22Rv1 (cell line): ENCODE measurements at regions not wholly inside any gene's neighbourhood (a gene's known extent, or its start where the extent isn't known, plus 50 kb on each side); places are given as distances from the start of the nearest gene placed in this dataset.

Experiments used
- H3K27ac ChIP-seq: fragments of 450-650 bp; 2 replicates; pipeline ENCODE4 v1.5.1; 2017
- ZFX ChIP-seq: fragments of 450-650 bp; IDR thresholded peaks from 2 replicates; pipeline ENCODE4 v1.6.1; 2017; ENCODE audit warnings: antibody characterized with exemption, borderline replicate concordance
- TF ChIP-seq, protein P1 (sequence below): fragments of 450-650 bp; IDR thresholded peaks from 2 replicates; pipeline ENCODE4 v1.5.1; 2017; ENCODE audit warnings: mild to moderate bottlenecking

DNA sequence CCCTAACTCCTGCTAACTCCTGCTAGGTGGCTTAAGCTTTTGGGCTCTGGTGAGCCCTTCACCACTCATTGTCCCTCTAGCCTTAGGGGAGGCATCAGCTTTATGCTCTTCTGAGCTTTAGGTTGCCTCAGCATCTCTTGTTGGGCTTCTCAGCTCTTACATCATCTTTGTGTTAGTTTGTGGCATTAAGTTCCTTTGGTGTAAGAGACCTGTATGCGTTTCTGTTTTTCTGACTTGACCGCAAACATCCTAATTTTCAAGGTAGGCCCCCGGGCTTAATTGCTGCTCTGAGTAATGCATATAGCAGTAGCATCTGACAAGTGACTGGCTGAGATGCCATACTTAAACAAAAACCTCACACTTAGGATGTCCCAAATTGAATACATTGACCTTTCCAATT, 287.8 kb upstream of the TUT7 start:
- TF ChIP-seq, protein P1, sequence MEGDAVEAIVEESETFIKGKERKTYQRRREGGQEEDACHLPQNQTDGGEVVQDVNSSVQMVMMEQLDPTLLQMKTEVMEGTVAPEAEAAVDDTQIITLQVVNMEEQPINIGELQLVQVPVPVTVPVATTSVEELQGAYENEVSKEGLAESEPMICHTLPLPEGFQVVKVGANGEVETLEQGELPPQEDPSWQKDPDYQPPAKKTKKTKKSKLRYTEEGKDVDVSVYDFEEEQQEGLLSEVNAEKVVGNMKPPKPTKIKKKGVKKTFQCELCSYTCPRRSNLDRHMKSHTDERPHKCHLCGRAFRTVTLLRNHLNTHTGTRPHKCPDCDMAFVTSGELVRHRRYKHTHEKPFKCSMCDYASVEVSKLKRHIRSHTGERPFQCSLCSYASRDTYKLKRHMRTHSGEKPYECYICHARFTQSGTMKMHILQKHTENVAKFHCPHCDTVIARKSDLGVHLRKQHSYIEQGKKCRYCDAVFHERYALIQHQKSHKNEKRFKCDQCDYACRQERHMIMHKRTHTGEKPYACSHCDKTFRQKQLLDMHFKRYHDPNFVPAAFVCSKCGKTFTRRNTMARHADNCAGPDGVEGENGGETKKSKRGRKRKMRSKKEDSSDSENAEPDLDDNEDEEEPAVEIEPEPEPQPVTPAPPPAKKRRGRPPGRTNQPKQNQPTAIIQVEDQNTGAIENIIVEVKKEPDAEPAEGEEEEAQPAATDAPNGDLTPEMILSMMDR, result no peak
- TF ChIP-seq ZFX, result no peak
- no peak overlapping the region for H3K27ac ChIP-seq

DNA sequence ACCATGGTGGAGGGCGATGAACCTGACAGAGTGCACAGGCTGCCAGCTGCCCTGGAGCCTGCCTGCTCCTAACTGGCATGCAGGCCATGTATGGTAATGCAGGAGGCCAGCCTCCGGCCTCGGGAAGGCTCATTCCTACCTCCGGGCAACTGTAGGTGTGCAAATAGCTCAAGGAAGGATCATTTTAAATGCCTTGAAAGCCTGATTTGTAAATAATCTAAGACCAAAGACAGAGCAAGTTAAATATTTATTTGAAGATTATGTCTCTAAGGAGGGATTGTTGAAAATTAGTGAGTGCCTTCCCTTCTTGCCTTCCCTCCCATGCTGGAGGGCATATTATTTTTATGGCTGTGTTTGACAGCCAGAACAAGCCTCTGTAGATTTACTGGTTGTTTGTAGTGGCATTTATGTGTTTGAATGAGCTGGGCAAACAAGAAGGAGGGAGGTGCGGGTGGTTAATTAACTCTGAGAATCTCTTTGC, 285.7 kb upstream of the TUT7 start:
- no peak for TF ChIP-seq ZFX
- TF ChIP-seq, protein P1, result peak; percentile 22

DNA sequence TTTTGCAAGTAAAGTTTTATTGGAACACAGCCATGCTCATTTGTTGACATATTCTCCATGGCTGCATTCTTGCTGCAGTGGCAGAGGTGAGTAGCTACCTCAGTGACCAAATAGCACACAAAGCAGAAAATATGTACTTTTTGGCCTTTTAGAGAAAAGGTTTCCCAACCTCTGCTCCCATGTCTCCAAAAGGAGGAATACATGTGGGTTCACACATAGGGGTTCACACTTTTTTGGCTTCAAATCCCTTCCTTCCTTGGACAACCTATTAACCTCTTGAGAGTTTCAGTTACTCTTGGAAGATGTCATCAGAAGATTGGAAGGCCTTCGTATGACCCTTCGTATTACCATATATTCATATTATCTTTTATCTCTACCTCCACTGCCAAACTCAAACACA, 285.1 kb upstream of the TUT7 start:
- TF ChIP-seq, protein P1, result no peak
- no peak for TF ChIP-seq ZFX

More for the DNA sequence above, 285.7 kb upstream of the TUT7 start:
- H3K27ac ChIP-seq, result no peak overlapping the region

DNA sequence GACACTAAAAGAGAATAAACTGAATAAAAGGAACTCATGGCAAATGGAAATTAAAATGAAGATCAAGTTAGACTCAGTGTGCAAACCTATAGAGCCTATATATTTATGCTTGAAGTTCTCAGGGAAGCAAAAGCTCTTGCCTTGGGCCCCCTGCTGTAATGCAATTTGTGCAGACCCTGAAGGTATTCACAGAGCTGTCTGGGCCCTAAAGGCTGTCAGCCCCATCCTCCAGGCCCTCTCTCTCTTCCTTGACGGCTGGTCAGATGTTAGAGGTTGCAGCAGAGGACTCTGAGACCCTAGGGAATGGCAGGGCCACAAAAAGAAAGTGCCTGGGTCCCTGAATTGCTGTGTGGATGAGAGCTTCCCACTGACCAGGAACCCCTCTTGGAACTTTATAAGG, 283.9 kb upstream of the TUT7 start:
- TF ChIP-seq, protein P1, result no peak
- no peak for TF ChIP-seq ZFX
- H3K27ac ChIP-seq, result no peak overlapping the region

More for the DNA sequence above, 285.1 kb upstream of the TUT7 start:
- no peak overlapping the region for H3K27ac ChIP-seq

DNA sequence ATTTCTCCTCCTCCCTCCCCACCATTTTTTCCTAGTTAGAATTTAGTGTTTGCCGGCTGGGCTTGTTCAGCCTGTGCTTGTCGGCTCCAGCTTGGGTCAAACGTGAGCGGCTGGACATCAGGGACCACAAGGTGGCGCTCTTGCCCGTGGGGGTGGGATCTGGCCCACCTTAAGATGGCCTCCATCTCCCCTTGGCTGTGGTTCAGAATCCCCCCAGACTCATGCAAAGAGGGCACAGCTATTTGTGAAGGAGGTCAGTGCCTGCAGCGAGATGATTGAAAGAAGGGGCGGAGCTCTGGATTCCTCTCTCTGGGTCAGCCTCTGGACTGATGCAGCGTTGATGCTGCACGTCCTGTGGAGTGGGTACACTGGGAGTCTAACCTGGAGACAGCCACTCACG, 283.3 kb upstream of the TUT7 start:
- TF ChIP-seq ZFX, result no peak
- TF ChIP-seq, protein P1, result peak; percentile 74
- H3K27ac ChIP-seq, result no peak overlapping the region

DNA sequence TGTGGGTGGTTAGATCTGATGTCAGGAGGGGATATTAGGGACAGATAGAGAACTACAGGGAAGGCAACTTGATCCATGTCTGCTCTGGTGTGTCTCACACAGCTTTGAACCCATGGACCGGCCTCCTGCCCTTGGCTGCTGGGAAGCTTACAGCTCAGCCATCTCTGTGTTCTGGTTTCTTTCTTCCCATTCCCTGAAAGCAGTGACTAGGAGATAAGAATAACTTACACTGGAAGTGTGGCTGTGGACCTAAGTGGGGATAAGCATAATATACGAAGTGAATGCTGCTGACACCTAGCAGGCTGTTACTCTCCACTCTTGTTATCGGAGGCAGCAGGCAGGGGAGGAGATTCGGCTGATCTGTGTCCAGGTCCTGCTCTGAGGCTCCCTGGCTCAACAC, 282.3 kb upstream of the TUT7 start:
- H3K27ac ChIP-seq, result no peak overlapping the region
- no peak for TF ChIP-seq ZFX
- TF ChIP-seq, protein P1, result no peak

DNA sequence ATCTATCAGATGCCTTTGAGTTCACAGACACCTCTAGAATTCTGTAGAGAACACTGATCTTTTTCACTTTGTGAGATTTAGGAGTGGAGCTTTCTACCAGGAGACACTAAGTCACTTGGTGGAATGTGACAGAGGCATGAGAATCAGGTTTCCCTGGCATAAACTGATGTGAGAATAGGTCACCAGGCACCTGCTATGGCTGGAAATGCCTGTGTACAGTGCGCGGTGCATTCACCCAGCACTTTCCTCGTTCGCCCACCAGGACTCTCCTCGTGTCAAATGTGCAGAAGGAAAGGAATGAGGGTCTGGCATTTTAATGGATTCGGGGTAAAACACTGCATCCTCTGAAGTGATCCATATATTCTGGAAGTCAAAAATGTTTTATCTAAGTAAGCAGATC, 281.8 kb upstream of the TUT7 start:
- TF ChIP-seq, protein P1, result no peak
- TF ChIP-seq ZFX, result no peak
- H3K27ac ChIP-seq, result no peak overlapping the region
